Erythroblast (primary cell): ENCODE measurements at regions not wholly inside any gene's neighbourhood (a gene's known extent, or its start where the extent isn't known, plus 50 kb on each side); places are given as distances from the start of the nearest gene placed in this dataset.

Experiments
- GATA1 ChIP-seq: IDR thresholded peaks from 2 replicates; pipeline ENCODE4 v1.6.1; 2011; ENCODE audit warnings: low read depth, mild to moderate bottlenecking, control low read depth, low read length, moderate library complexity
- POLR2A ChIP-seq: IDR thresholded peaks from 2 replicates; pipeline ENCODE4 v1.6.1; 2011; ENCODE audit warnings: mild to moderate bottlenecking, low read length

GRCh38 chr11:97703851-97704250 lies 1314.0 kb downstream of the JRKL start:
- TF ChIP-seq POLR2A: no peak
- no peak for TF ChIP-seq GATA1
